HUES6 (cell line): ENCODE measurements at regions not wholly inside any gene's neighbourhood (a gene's known extent, or its start where the extent isn't known, plus 50 kb on each side); places are given as distances from the start of the nearest gene placed in this dataset.

ENCODE experiments used
- H3K27ac ChIP-seq: 2 replicates; pipeline ENCODE4 v1.7.0; 2013; ENCODE audit warnings: low read depth, mild to moderate bottlenecking, low read length, inconsistent platforms
- H3K27me3 ChIP-seq: 2 replicates; pipeline ENCODE4 v1.6.1; 2013; ENCODE audit warnings: low read length; ENCODE audit not compliant: control insufficient read depth, insufficient read depth
- H3K36me3 ChIP-seq: 2 replicates; pipeline ENCODE4 v1.6.1; 2013; ENCODE audit warnings: low read length; ENCODE audit not compliant: control insufficient read depth, insufficient read depth
- H3K4me1 ChIP-seq: 2 replicates; pipeline ENCODE4 v1.6.1; 2013; ENCODE audit warnings: low read length; ENCODE audit not compliant: control insufficient read depth, insufficient read depth
- H3K4me3 ChIP-seq: 2 replicates; pipeline ENCODE4 v1.5.1; 2013; ENCODE audit warnings: low read depth, low read length
- H3K9ac ChIP-seq: one replicate; pipeline ENCODE4 v1.6.1; 2013; ENCODE audit warnings: mild to moderate bottlenecking, low read length
- H3K9me3 ChIP-seq: 2 replicates; pipeline ENCODE4 v1.6.1; 2013; ENCODE audit warnings: low read depth, low read length; ENCODE audit not compliant: control insufficient read depth, insufficient read depth

DNA sequence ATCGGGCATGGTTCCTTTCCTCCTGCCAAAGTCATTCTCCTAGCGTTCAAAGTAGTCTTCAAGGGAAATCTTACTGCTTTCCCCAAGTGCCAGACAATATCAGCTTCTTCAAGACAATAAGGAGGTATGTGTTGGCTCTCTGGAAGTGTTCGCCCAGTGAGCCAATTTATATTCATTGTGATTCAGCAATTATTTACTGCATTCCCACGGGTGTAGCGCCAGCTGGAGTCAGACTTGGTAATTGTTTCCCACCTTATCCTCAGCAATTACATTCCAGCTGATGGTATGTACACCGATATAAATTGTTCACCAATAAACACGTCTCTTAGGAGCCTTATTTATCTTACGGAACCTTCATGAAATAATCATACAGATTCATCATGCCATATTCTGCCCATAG, 103.6 kb upstream of the CTNNB1 start:
- no peaks in the 10 kb centered on the region for H3K9me3 ChIP-seq
- no peaks in the 10 kb centered on the region for H3K27me3 ChIP-seq
- H3K4me3 ChIP-seq, result no peak overlapping the region
- H3K4me1 ChIP-seq, result 0 out of 2 replicates have a peak, but pooled peaks cover 3% of the 10 kb centered on the region
- no peak overlapping the region for H3K27ac ChIP-seq
- H3K9ac ChIP-seq, result no peak overlapping the region
- H3K36me3 ChIP-seq, result no peaks in the 10 kb centered on the region

DNA sequence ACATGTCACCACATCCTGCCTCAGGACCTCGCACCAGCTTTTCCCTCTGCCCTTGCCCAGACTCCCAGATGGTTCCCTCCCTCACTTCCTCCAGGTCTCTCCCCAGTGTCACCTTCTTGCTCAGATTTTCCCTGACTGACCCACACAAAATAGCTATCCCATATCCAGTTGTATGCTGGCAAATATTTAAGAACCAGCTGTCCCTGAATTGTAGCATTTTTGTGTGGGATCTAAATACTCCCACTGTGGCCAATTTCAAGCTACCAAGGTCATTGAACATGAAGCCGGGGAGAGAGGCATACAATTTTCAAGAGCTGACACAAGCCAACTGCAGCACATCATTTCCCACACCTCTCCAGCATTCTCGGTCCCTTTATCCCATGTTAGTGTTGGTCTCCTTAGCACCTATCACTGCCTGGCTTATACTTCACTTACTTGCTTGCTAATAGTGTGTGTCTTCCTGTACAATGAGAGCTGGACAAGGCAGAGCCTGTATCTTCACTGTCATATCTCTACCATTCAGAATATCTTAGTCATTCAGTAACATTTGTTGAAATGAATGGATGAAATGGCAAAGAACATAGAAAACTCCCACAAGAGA, 101.3 kb upstream of the CTNNB1 start:
- H3K4me1 ChIP-seq, result peaks cover 20% of the 10 kb centered on the region
- no peak overlapping the region for H3K9ac ChIP-seq
- H3K27me3 ChIP-seq, result no peaks in the 10 kb centered on the region
- no peak overlapping the region for H3K4me3 ChIP-seq
- H3K27ac ChIP-seq, result no peak overlapping the region
- no peaks in the 10 kb centered on the region for H3K9me3 ChIP-seq
- H3K36me3 ChIP-seq, result no peaks in the 10 kb centered on the region

DNA sequence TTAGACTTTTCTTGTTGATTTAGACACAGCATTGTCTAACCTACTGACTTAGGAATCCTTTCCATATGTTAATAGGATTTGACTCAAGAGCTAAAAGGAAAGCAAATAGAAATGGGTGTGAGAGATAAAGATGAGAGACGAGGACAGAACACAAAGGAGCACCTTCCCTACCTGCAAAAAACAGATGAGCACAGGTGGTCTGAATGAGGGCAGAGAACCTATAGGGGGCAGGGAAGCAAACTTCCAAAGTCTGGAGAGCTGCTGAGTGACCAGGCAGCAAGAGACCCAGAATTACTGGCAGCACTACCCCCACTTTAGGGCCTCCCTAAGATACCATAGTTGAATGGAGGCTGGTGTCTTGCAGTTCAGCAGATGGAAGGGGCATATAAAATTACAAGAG, 98.1 kb upstream of the CTNNB1 start:
- Histone ChIP-seq H3K4me1 (peaks cover 19% of the 10 kb centered on the region), H3K4me3 (no peak overlapping the region), H3K9me3 (no peaks in the 10 kb centered on the region), H3K27ac (no peak overlapping the region), H3K36me3 (no peaks in the 10 kb centered on the region), H3K27me3 (no peaks in the 10 kb centered on the region), H3K9ac (no peak overlapping the region)

- Histone ChIP-seq H3K9me3 (no peaks in the 10 kb centered on the region), H3K9ac (no peak overlapping the region), H3K36me3 (no peaks in the 10 kb centered on the region), H3K4me1 (peaks cover 19% of the 10 kb centered on the region), H3K4me3 (no peak overlapping the region), H3K27me3 (no peaks in the 10 kb centered on the region), H3K27ac (no peak overlapping the region)
Observed at GRCh38 chr3:41102053-41102556, 97.2 kb upstream of the CTNNB1 start.

GRCh38 chr3:41102750-41103149, 96.6 kb upstream of the CTNNB1 start:
- no peaks in the 10 kb centered on the region for H3K9me3 ChIP-seq
- H3K36me3 ChIP-seq, result no peaks in the 10 kb centered on the region
- no peak overlapping the region for H3K9ac ChIP-seq
- peaks cover 19% of the 10 kb centered on the region for H3K4me1 ChIP-seq
- H3K27me3 ChIP-seq, result no peaks in the 10 kb centered on the region
- no peak overlapping the region for H3K4me3 ChIP-seq
- no peak overlapping the region for H3K27ac ChIP-seq

- Histone ChIP-seq H3K4me1 (peaks cover 19% of the 10 kb centered on the region), H3K9me3 (no peaks in the 10 kb centered on the region), H3K27me3 (no peaks in the 10 kb centered on the region), H3K36me3 (no peaks in the 10 kb centered on the region), H3K9ac (no peak overlapping the region), H3K27ac (no peak overlapping the region), H3K4me3 (no peak overlapping the region)
Observed at GRCh38 chr3:41103200-41103599, 96.1 kb upstream of the CTNNB1 start.

- peaks cover 19% of the 10 kb centered on the region for H3K4me1 ChIP-seq
- H3K27me3 ChIP-seq, result no peaks in the 10 kb centered on the region
- H3K4me3 ChIP-seq, result no peak overlapping the region
- no peaks in the 10 kb centered on the region for H3K9me3 ChIP-seq
- no peak overlapping the region for H3K9ac ChIP-seq
- H3K27ac ChIP-seq, result no peak overlapping the region
- H3K36me3 ChIP-seq, result no peaks in the 10 kb centered on the region
Observed at GRCh38 chr3:41104147-41104546, 95.2 kb upstream of the CTNNB1 start.

- H3K36me3 ChIP-seq, result no peaks in the 10 kb centered on the region
- H3K27me3 ChIP-seq, result no peaks in the 10 kb centered on the region
- no peaks in the 10 kb centered on the region for H3K9me3 ChIP-seq
- H3K4me3 ChIP-seq, result no peak overlapping the region
- H3K9ac ChIP-seq, result no peak overlapping the region
- peaks cover 10% of the 10 kb centered on the region for H3K4me1 ChIP-seq
- H3K27ac ChIP-seq, result no peak overlapping the region
Observed at GRCh38 chr3:41106691-41107090, 92.6 kb upstream of the CTNNB1 start.

DNA sequence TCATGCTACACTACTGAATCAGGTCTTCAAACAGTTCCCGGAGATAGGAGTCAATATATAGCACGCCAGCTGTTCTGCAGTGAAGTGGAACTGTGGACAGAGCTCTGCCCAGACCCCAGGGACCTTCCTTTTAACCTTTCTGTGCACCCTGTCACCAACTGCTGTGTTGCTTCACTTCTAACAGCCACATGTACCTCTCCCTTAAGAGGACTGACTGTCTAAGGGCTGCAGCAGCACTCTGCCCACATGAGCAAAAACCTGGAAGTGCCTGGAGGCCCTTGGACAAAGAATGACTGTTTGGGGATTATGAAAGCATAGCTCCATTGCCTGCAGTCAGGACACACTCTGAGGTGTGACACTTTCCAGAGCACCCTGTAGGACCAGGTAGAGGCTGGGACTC, 88.3 kb upstream of the CTNNB1 start:
- no peak overlapping the region for H3K9ac ChIP-seq
- H3K9me3 ChIP-seq, result no peaks in the 10 kb centered on the region
- no peaks in the 10 kb centered on the region for H3K27me3 ChIP-seq
- H3K4me3 ChIP-seq, result no peak overlapping the region
- H3K27ac ChIP-seq, result no peak overlapping the region
- H3K4me1 ChIP-seq, result peaks cover 7% of the 10 kb centered on the region; the same call in 1 of the 2 replicates
- H3K36me3 ChIP-seq, result no peaks in the 10 kb centered on the region

DNA sequence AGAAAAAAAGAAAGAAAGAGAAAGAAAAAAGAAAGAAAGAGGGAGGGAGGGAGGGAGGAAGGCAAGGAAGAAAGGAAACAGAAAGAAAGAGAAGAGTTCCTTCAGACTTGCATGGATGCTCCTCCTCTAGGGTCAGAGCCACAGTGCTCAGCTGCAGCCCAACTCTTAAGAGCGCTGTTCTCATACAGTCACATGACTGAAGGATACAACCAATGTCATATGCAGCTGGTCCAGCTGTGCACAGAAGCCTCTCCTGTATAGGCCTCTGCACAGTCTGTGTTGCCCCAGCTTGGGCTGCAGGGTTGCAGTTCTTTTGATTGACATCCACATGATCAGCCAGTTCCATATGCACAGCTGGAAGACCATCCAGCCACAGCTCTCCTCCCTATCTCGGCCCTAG, 86.8 kb upstream of the CTNNB1 start:
- Histone ChIP-seq H3K36me3 (no peaks in the 10 kb centered on the region), H3K27me3 (no peaks in the 10 kb centered on the region), H3K4me3 (no peak overlapping the region), H3K27ac (no peak overlapping the region), H3K9me3 (no peaks in the 10 kb centered on the region), H3K4me1 (peaks cover 8% of the 10 kb centered on the region; the same call in 1 of the 2 replicates), H3K9ac (no peak overlapping the region)

- H3K27ac ChIP-seq, result no peak overlapping the region
- no peak overlapping the region for H3K9ac ChIP-seq
- no peaks in the 10 kb centered on the region for H3K27me3 ChIP-seq
- H3K9me3 ChIP-seq, result no peaks in the 10 kb centered on the region
- H3K36me3 ChIP-seq, result no peaks in the 10 kb centered on the region
- peaks cover 17% of the 10 kb centered on the region; the same call in 1 of the 2 replicates for H3K4me1 ChIP-seq
- H3K4me3 ChIP-seq, result no peak overlapping the region
Observed at GRCh38 chr3:41115069-41115468, 84.2 kb upstream of the CTNNB1 start.
